Testis (tissue), 2 donors: ENCODE measurements at regions not wholly inside any gene's neighbourhood (a gene's known extent, or its start where the extent isn't known, plus 50 kb on each side); places are given as distances from the start of the nearest gene placed in this dataset.

ENCODE experiments used
- POLR2A ChIP-seq: fragments of 450-650 bp; IDR thresholded peaks from one replicate; pipeline ENCODE4 v1.6.1; 2017; ENCODE audit warnings: antibody characterized with exemption, mild to moderate bottlenecking, moderate library complexity
- TF ChIP-seq, protein P1 (sequence below), 3 experiments: fragments of 450-650 bp in 2 of 3; fragments of 200-600 bp in 1 of 3; sonication (generic) in 1 of 3; IDR thresholded peaks; one replicate each; pipeline ENCODE4 v1.5.1; 2016 to 2019; ENCODE audit warnings: antibody characterized with exemption in 3 of 3, mild to moderate bottlenecking in 2 of 3, moderate library complexity in 1 of 3

DNA sequence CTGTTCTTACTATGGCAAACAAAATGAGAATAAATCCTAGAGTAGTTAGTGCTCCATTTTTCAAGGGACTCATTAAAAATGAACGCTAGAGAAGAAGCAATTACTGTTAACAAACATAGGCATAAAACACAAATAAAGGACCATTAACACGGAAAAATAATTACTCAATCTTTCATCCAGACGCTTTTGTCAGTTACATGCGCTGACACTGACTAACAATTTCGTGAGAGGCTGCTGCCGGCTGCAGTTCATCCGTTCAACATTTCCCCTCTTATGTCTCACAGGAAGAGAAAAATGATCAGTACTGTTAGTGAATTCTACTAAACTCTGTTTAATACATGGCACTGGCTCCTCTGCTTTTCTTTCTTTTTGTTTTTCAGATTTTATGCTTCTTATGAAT is 472.7 kb upstream of the FLRT2 start:
- TF ChIP-seq POLR2A: no peak
- TF ChIP-seq, protein P1, sequence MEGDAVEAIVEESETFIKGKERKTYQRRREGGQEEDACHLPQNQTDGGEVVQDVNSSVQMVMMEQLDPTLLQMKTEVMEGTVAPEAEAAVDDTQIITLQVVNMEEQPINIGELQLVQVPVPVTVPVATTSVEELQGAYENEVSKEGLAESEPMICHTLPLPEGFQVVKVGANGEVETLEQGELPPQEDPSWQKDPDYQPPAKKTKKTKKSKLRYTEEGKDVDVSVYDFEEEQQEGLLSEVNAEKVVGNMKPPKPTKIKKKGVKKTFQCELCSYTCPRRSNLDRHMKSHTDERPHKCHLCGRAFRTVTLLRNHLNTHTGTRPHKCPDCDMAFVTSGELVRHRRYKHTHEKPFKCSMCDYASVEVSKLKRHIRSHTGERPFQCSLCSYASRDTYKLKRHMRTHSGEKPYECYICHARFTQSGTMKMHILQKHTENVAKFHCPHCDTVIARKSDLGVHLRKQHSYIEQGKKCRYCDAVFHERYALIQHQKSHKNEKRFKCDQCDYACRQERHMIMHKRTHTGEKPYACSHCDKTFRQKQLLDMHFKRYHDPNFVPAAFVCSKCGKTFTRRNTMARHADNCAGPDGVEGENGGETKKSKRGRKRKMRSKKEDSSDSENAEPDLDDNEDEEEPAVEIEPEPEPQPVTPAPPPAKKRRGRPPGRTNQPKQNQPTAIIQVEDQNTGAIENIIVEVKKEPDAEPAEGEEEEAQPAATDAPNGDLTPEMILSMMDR (IDR thresholded peaks at IDR 0.05): no peak
